HepG2 (cell line): ENCODE measurements at regions not wholly inside any gene's neighbourhood (a gene's known extent, or its start where the extent isn't known, plus 50 kb on each side); places are given as distances from the start of the nearest gene placed in this dataset.

Source experiments
- ATAC-seq: fragments of 200-7000 bp; cut with Tn5 transposase; 3 replicates; pipeline ENCODE4 v1.9.1; 2020; ENCODE audit warnings: mild to moderate bottlenecking, moderate library complexity
- BruUV-seq: library from RNA; stranded (reverse); fragments of 400-500 nt; replicated peaks from 2 replicates; lab custom pipeline; 2021; lab: Mats Ljungman, UMichigan
- CTCF ChIA-PET: fragments of 300-600 bp; formaldehyde crosslinking; extraction: SDS; loops from one replicate; lab custom pipeline; 2021; ENCODE audit warnings: low total read pairs, inconsistent platforms, low intra/inter-chr PET ratio; lab: Yijun Ruan, JAX
- POLR2A ChIA-PET: fragments of 350-600 bp; sonication (Branson Sonifier 250); formaldehyde crosslinking; loops from one replicate; lab custom pipeline; 2020; ENCODE audit warnings: antibody characterized with exemption, inconsistent platforms; lab: Yijun Ruan, JAX
- DNase-seq: peaks from one replicate; pipeline ENCODE4 v3.0.0-alpha.2; 2015; ENCODE audit warnings: low spot score
- FAIRE-seq: peaks from 3 replicates; lab custom pipeline; 2011; peaks lifted over from hg19 to GRCh38; lab: Jason Lieb, UNC
- H2AFZ ChIP-seq: one replicate; pipeline ENCODE4 v1.6.1; 2011; ENCODE audit warnings: low read length, inconsistent platforms
- H3K27ac ChIP-seq: fragments of 300-600 bp; 3 replicates; pipeline ENCODE4 v1.8.0; 2011; ENCODE audit warnings: mixed run types, mild to moderate bottlenecking, mixed read lengths, low read length, inconsistent platforms; ENCODE audit not compliant: insufficient read depth; ENCODE audit errors: extremely low read length
- H3K27me3 ChIP-seq, 2 experiments: fragments of 200-600 bp in 1 of 2; 2 replicates in 1 of 2; 3 replicates in 1 of 2; pipeline versions ENCODE4 v1.6.0 to v1.8.0; 2011; ENCODE audit warnings: low read length in 2 of 2, mild to moderate bottlenecking in 2 of 2, moderate library complexity in 2 of 2, inconsistent platforms in 1 of 2; ENCODE audit not compliant: insufficient read depth in 2 of 2, control insufficient read depth in 1 of 2
- H3K36me3 ChIP-seq, 2 experiments: fragments of 200-600 bp in 1 of 2; replicated peaks in 1 of 2; 2 replicates in 1 of 2; 3 replicates in 1 of 2; pipeline versions ENCODE4 v1.5.1 to v1.8.0; 2011; ENCODE audit warnings: low read length in 2 of 2, inconsistent platforms in 1 of 2; ENCODE audit not compliant: insufficient read depth in 2 of 2, control insufficient read depth in 1 of 2
- H3K4me1 ChIP-seq: 2 replicates; pipeline ENCODE4 v1.5.1; 2012; ENCODE audit warnings: low read length, inconsistent platforms; ENCODE audit not compliant: insufficient read depth
- H3K4me2 ChIP-seq: 2 replicates; pipeline ENCODE4 v1.6.0; 2011; ENCODE audit warnings: low read depth, low read length, inconsistent platforms
- H3K4me3 ChIP-seq, 3 experiments: fragments of 200-600 bp in 1 of 3; sonication (generic), shearing (Covaris generic) in 1 of 3; replicated peaks in 1 of 3; 2 replicates each; pipeline ENCODE4 v1.5.1; 2011 to 2016; ENCODE audit warnings: low read length in 3 of 3, inconsistent platforms in 2 of 3, low read depth in 2 of 3, mild to moderate bottlenecking in 2 of 3, control low read depth in 1 of 3, mixed read lengths in 1 of 3; ENCODE audit not compliant: insufficient read depth in 1 of 3
- H3K79me2 ChIP-seq: one replicate; pipeline ENCODE4 v1.6.1; 2011; ENCODE audit warnings: low read length, inconsistent platforms; ENCODE audit not compliant: insufficient read depth
- H3K9ac ChIP-seq: 2 replicates; pipeline ENCODE4 v1.6.0; 2011; ENCODE audit warnings: mild to moderate bottlenecking, low read depth, low read length, inconsistent platforms; ENCODE audit not compliant: insufficient read depth
- H3K9me3 ChIP-seq: 2 replicates; pipeline ENCODE4 v1.5.1; 2012; ENCODE audit warnings: mild to moderate bottlenecking, low read length
- H4K20me1 ChIP-seq: 2 replicates; pipeline ENCODE4 v1.6.0; 2011; ENCODE audit warnings: inconsistent platforms, mild to moderate bottlenecking, low read length, moderate library complexity; ENCODE audit not compliant: insufficient read depth
- ASH2L ChIP-seq: fragments of 300-600, 200-600 bp; sonication (generic); IDR thresholded peaks from 2 replicates; pipeline ENCODE4 v1.7.0; 2017; ENCODE audit warnings: low read depth, mild to moderate bottlenecking, moderate library complexity, mixed read lengths, low read length; ENCODE audit not compliant: insufficient read length
- CREB1 ChIP-seq, 2 experiments: fragments of 450-650 bp in 1 of 2; IDR thresholded peaks; 2 replicates each; pipeline ENCODE4 v1.6.1; 2016 to 2017; ENCODE audit warnings: control low read depth in 1 of 2, mild to moderate bottlenecking in 1 of 2, missing compliant biosample characterization in 1 of 2, missing genetic modification characterization in 1 of 2
- HNF4A ChIP-seq: sonication (generic); formaldehyde crosslinking; IDR thresholded peaks from 2 replicates; pipeline ENCODE4 v1.4.0; 2020; ENCODE audit warnings: missing genetic modification reagents
- MATR3 ChIP-seq: sonication (generic); formaldehyde crosslinking; IDR thresholded peaks from 2 replicates; pipeline ENCODE4 v1.4.0; 2020; ENCODE audit warnings: missing genetic modification reagents
- NCOR1 ChIP-seq: fragments of 200-600 bp; sonication (generic); IDR thresholded peaks from 2 replicates; pipeline ENCODE4 v1.7.0; 2017; ENCODE audit warnings: antibody characterized with exemption, low read length, borderline replicate concordance
- PATZ1 ChIP-seq: sonication (generic); formaldehyde crosslinking; IDR thresholded peaks from 2 replicates; pipeline ENCODE4 v1.4.0; 2020; ENCODE audit warnings: missing genetic modification reagents
- SALL1 ChIP-seq: sonication (generic); formaldehyde crosslinking; IDR thresholded peaks from 2 replicates; pipeline ENCODE4 v1.8.0; 2022; ENCODE audit warnings: mild to moderate bottlenecking, missing genetic modification reagents
- ZNF543 ChIP-seq: sonication (generic); formaldehyde crosslinking; IDR thresholded peaks from 2 replicates; pipeline ENCODE4 v1.4.0; 2020; ENCODE audit warnings: mild to moderate bottlenecking, missing genetic modification reagents
- ZNF597 ChIP-seq: sonication (generic); formaldehyde crosslinking; IDR thresholded peaks from 2 replicates; pipeline ENCODE4 v1.5.0; 2020; ENCODE audit warnings: missing genetic modification reagents
- WGBS: methylation state at CpG from one replicate; pipeline ENCODE4 v1.1.6; 2017; ENCODE audit warnings: low lambda C conversion rate; 5-methylcytosine and 5-hydroxymethylcytosine counted together
- in situ Hi-C: cut with HindIII; loops from 2 replicates; pipeline ENCODE4 v1.10.0; 2017; ENCODE audit warnings: low pct_unique_long_range_greater_than_20kb; ENCODE audit not compliant: extremely low pct_ligation_motif_present
- intact Hi-C: fragments of 100-400 bp; cut with micrococcal nuclease; formaldehyde crosslinking; loops from one replicate; pipeline ENCODE4 v1.10.0; 2022; ENCODE audit not compliant: unreplicated experiment
- TF ChIP-seq, protein P1 (sequence below): sonication (generic); formaldehyde crosslinking; IDR thresholded peaks from 2 replicates; pipeline ENCODE4 v1.5.0; 2020; ENCODE audit warnings: missing genetic modification reagents, mild to moderate bottlenecking, borderline replicate concordance

DNA sequence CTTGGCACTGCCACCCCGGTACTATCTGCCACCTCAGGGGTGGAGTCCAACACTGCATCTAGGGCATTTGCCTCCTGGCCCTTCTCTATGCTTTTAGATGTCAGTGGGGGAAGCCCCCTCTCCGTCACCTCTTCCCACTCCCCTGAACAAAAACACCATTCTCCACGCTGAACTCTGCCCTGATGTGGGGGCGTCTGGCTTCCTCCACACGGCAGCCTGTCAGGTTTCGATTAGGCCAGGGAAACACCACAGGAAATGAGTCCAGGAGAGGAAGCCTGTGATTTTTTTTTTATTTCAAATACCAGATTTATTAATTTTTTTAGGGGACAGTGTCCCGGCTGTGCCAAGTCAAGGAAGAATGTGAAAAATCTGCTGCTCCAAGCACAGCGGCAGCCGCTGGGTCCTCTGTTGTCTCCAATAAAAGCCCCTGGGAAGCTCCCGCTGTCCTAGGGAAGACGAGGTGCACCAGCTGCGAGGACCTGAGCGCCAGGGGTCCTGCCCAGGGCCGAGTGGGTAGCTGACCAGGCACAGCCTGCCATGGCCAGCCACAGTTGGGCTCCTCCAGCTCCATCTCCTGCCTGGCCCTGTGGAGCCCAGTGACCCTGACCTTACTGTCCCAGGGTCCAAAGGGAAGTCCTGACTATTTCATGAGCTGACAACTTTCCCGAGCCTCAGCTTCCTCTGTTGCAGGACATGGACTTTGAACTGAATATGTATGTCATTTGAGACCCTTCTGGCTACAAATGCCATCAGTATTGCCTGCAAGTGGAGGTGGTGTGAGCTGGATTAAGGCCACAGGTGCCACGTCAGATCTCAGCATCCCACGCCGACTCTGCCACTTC is 336.7 kb downstream of the FOXL1 start:
- Histone ChIP-seq H4K20me1 (no peaks in the 10 kb centered on the region), H3K27me3 (peaks cover 6 to 25% of the 10 kb centered on the region in 2 experiments; a peak in 4 of 5 replicates), H3K4me3 (no peak overlapping the region), H3K4me2 (no peak overlapping the region)
- DNase-seq, result peak; percentile 13
- WGBS, result 43% methylated on average over 13 of the region's 18 CpGs
- CTCF ChIA-PET, result no interaction called here
- peak; percentile 37; the same call in 1 of the 2 replicates for TF ChIP-seq NCOR1
- peak; percentile 22; the same call in 1 of the 2 replicates for TF ChIP-seq SALL1 (CRISPR knock-in tag)
- TF ChIP-seq HNF4A (CRISPR knock-in tag), result peak; percentile 65
- TF ChIP-seq CREB1 (IDR thresholded peaks at IDR 0.05), result no peak
- TF ChIP-seq CREB1 (CRISPR knock-in tag; IDR thresholded peaks at IDR 0.05), result no peak
- TF ChIP-seq, all 625 proteins: peak for 3
- peak; percentile 26; the same call in 1 of the 3 replicates for ATAC-seq
- in situ Hi-C loops (no loop called here), intact Hi-C loops (no loop called here)
- Histone ChIP-seq H3K9me3 (peaks cover 7% of the 10 kb centered on the region; the same call in 1 of the 2 replicates), H3K27ac (no peak overlapping the region), H3K79me2 (no peaks in the 10 kb centered on the region), H3K9ac (no peak overlapping the region), H3K4me1 (no peaks in the 10 kb centered on the region), H2AFZ (no peak overlapping the region), H3K36me3 (no peaks in the 10 kb centered on the region)
- no TSS peak for BruUV-seq
- FAIRE-seq, result no peak
- POLR2A ChIA-PET, result no interaction called here

DNA sequence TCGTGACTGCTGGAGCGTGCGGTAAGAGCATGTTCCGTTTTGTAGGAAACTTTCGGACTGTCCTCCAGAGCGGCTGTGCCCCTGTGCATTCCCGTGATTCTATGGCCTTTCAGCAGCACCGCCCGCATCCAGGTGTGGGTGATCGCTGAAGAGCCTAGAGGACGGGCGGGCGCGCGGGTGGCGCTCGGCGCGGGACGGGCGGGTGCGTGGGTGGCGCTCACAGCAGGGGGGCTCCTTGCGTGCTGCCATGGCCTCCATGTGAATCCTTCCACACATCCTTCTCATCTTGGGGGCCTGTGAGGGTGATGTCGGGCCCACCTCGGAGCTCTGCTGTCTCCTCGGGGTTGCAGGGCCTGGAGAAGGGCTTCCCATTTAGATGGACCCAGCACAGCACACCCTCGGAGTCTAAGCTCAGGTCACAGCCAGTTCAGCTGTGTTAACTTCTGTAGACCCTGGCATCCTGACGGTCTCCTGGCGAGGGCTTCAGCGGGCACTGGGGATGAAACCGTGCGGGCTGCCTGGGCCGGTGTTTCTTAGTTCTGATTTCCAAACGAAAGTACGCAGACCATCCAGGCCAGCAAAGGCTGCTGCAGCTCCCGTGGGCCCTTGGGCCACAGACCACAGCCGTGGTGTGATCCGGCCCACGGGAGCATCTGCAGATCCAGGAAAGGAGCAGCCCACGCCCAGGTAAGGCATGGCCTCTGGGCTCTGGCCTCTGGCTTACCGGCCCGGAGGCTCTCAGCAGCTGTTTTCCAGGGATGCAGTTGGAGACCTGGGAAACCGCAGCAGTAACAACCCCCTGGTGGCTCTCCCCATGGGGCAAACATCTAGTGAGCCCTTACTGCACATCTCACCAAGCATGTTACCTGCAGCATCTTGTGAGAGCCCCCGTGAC is 339.4 kb downstream of the FOXL1 start:
- Histone ChIP-seq H3K9ac (no peak overlapping the region), H4K20me1 (no peaks in the 10 kb centered on the region), H3K27ac (no peak overlapping the region), H3K36me3 (no peaks in the 10 kb centered on the region), H3K79me2 (no peaks in the 10 kb centered on the region), H3K4me1 (no peaks in the 10 kb centered on the region), H3K4me3 (no peak overlapping the region), H3K9me3 (no peaks in the 10 kb centered on the region), H2AFZ (no peak overlapping the region), H3K27me3 (peaks cover 7 to 39% of the 10 kb centered on the region in 2 experiments; a peak in 4 of 5 replicates), H3K4me2 (no peak overlapping the region)
- in situ Hi-C loops (no loop called here), intact Hi-C loops (no loop called here)
- CTCF ChIA-PET, result no interaction called here
- FAIRE-seq (no peak), DNase-seq (no peak), ATAC-seq (no peak)
- 84% methylated on average over 25 of the region's 45 CpGs for WGBS
- BruUV-seq, result no TSS peak
- POLR2A ChIA-PET, result no interaction called here
- TF ChIP-seq PATZ1 (CRISPR knock-in tag) (no peak), MATR3 (no peak), ZNF543 (no peak), ASH2L (no peak), ZNF597 (CRISPR knock-in tag) (no peak)
- TF ChIP-seq, protein P1, sequence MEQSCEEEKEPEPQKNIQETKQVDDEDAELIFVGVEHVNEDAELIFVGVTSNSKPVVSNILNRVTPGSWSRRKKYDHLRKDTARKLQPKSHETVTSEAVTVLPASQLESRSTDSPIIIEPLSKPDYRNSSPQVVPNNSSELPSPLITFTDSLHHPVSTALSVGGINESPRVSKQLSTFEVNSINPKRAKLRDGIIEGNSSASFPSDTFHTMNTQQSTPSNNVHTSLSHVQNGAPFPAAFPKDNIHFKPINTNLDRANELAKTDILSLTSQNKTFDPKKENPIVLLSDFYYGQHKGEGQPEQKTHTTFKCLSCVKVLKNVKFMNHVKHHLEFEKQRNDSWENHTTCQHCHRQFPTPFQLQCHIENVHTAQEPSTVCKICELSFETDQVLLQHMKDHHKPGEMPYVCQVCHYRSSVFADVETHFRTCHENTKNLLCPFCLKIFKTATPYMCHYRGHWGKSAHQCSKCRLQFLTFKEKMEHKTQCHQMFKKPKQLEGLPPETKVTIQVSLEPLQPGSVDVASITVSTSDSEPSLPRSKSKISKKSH (CRISPR knock-in tag), result no peak
